B cell (primary cell): ENCODE measurements at regions not wholly inside any gene's neighbourhood (a gene's known extent, or its start where the extent isn't known, plus 50 kb on each side); places are given as distances from the start of the nearest gene placed in this dataset.

Experiments
- CTCF ChIP-seq: fragments of 200-600 bp; IDR thresholded peaks from one replicate; pipeline ENCODE4 v1.8.0; 2022; ENCODE audit warnings: antibody characterized with exemption, mild to moderate bottlenecking
- EZH2 ChIP-seq: IDR thresholded peaks from 2 replicates; pipeline ENCODE4 v1.6.1; 2012; ENCODE audit warnings: borderline replicate concordance, low read depth, mild to moderate bottlenecking, moderate library complexity, low read length; ENCODE audit not compliant: insufficient read depth, poor library complexity, severe bottlenecking

GRCh38 chr2:80863147-80863714 lies 558.7 kb upstream of the LRRTM1 start:
- TF ChIP-seq CTCF (no peak), EZH2 (no peak)
